Sigmoid colon (tissue), 3 donors: ENCODE measurements at regions not wholly inside any gene's neighbourhood (a gene's known extent, or its start where the extent isn't known, plus 50 kb on each side); places are given as distances from the start of the nearest gene placed in this dataset.

Source experiments
- POLR2A ChIP-seq, 2 donors: fragments of 450-650 bp; IDR thresholded peaks; one replicate each; pipeline ENCODE4 v1.6.1; 2016; ENCODE audit warnings: antibody characterized with exemption in 2 of 2, mild to moderate bottlenecking in 2 of 2, moderate library complexity in 2 of 2
- TF ChIP-seq, protein P1 (sequence below), 4 experiments: fragments of 450-650 bp in 3 of 4; fragments of 200-600 bp in 1 of 4; IDR thresholded peaks; one replicate each; pipeline ENCODE4 v1.5.1; 2016 to 2019; ENCODE audit warnings: antibody characterized with exemption in 4 of 4, mild to moderate bottlenecking in 3 of 4, moderate library complexity in 2 of 4

DNA sequence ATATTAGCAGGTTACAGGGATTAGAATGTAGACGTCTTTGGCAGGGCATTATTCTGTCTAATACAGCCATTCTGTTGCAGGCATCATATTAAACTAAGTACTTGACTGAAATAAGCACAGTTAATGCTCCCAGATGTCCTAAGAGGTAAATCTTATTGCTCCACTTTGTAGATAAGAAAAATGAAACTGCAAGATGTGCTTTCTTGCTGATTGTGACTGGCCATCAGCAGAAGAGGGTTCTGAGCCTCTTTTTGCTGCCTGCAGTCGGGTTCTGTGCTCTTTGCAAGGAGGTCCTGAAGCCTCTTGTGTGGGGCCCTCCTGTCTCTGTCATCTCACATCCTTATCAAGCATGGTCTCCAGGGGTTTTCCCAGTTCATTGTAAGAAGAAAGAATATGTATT is 167.1 kb downstream of the KCNJ2 start:
- TF ChIP-seq, protein P1, sequence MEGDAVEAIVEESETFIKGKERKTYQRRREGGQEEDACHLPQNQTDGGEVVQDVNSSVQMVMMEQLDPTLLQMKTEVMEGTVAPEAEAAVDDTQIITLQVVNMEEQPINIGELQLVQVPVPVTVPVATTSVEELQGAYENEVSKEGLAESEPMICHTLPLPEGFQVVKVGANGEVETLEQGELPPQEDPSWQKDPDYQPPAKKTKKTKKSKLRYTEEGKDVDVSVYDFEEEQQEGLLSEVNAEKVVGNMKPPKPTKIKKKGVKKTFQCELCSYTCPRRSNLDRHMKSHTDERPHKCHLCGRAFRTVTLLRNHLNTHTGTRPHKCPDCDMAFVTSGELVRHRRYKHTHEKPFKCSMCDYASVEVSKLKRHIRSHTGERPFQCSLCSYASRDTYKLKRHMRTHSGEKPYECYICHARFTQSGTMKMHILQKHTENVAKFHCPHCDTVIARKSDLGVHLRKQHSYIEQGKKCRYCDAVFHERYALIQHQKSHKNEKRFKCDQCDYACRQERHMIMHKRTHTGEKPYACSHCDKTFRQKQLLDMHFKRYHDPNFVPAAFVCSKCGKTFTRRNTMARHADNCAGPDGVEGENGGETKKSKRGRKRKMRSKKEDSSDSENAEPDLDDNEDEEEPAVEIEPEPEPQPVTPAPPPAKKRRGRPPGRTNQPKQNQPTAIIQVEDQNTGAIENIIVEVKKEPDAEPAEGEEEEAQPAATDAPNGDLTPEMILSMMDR (IDR thresholded peaks at IDR 0.05) = no peak
- TF ChIP-seq POLR2A (IDR thresholded peaks at IDR 0.05) = no peak
